GM18517 (cell line): ENCODE measurements at regions not wholly inside any gene's neighbourhood (a gene's known extent, or its start where the extent isn't known, plus 50 kb on each side); places are given as distances from the start of the nearest gene placed in this dataset.

ENCODE experiments used
- ATAC-seq: cut with Tn5 transposase; IDR thresholded peaks from one replicate; pipeline ENCODE4 v1.9.1; 2021; ENCODE audit warnings: mild to moderate bottlenecking, moderate library complexity; ENCODE audit not compliant: unreplicated experiment

DNA sequence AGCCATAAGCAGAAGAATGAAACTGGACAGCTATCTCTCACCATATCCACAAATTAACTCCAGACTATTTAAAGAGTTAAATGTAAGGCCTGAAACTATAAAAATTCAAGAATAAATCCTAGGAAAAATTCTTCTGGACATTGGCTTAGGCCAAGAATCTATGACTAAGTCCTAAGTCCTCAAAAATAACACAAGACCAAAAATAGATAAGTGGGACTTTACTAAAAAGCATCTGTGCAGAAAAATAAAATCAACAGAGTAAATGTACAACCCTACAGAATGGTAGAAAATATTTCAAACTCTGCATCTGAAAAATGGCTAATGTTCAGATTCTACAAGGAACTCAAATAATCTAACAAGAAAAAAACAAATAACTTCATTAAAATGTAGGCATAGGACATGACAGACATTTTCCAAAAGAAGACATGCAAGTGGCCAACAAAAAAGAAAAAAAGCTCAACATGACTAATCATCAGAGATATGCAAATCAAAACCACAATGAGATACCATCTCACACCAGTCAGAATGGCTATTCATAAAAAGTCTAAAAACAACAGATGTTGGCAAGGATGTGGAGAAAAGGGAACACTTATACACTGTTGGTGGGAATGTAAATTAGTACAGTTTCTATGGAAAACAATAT lies 61.0 kb upstream of the PPFIA2 start:
- no peak for ATAC-seq

DNA sequence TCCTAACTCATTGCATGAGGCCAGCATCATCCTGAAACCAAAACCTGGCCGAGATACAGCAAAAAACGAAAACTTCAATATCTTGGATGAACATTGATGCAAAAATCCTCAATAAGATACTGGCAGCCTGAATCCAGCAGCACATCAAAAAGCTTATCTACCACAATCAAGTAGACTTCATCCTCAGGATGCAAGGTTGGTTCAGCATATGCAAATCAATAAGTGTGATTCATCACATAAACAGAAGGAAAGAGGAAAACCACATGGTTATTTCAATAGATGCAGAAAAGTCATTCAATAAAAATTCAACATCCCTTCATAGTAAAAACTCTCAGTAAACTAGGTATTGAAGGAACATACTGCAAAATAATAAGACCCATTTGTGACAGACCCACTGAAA lies 56.5 kb upstream of the PPFIA2 start:
- ATAC-seq: no peak

GRCh38 chr12:81811778-81812125 lies 52.6 kb upstream of the PPFIA2 start:
- ATAC-seq: no peak

DNA sequence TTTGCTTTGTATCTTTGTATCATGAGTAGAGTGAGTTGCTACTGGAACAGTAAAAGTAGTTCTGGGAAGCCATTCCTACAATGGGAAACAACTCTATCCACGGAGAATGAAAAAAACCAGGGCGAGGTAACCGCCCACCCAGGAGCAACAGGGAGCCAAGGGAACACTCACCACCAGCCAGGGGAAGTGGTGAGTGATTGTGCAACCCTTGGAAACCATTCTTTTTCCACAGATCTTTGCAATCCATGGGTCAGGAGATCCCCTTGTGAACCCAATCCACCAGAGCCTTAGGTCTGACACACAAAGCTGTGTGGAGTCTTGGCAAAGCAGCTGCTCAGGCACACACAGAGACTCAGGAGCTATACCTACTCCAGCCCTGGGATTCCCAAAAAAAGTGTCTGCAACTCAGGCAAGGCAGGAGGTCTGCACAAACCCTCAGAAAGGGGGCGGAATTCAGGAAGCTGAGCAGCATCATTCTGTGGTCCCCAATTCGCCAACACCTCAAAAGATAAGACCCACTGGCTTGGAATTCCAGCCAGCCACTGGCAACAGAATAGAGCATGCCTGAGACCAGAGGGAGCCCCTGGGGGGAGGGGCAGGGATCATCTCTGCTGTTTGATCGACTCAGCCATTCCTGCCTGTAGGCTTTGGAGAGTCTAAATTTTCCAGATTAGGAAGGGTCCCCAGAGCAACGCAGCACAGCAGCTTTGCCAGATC lies 52.1 kb upstream of the PPFIA2 start:
- no peak for ATAC-seq

DNA sequence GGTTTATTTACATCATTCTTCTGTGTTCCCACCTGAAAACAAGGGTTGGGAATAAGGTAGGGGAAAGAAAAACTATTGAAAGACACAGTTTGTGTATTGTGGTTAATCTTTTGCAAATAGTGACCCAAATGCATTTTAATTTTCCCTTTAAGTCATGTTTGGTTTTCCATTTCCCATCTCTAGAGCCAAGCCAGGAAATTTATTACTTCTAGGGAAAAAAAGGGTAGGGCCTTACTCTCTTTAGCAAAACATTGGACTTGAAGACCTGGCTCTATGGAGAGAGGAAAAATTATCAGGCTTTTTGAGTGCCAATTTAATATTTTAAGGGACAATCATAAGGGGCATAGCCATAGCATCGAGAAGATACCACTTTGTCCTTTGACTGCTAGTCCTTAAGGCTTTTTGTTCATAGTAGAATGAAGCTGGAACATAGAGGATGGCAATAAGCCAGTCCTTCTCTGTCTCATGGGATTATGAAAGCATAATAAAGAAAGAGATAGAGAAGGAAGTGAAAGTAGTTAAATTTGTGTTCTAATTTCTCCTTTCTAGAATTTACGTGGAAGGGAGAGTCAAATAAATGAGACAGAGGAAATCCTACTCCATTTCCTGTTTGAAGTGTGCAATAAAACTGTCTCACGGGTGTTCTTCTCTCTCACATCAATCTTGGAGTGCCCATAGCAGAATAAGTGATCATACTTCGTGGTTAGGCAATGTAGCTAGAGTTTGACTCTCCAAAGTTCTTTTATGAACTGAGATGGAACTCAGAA lies 50.9 kb upstream of the PPFIA2 start:
- ATAC-seq: peak; percentile 82

DNA sequence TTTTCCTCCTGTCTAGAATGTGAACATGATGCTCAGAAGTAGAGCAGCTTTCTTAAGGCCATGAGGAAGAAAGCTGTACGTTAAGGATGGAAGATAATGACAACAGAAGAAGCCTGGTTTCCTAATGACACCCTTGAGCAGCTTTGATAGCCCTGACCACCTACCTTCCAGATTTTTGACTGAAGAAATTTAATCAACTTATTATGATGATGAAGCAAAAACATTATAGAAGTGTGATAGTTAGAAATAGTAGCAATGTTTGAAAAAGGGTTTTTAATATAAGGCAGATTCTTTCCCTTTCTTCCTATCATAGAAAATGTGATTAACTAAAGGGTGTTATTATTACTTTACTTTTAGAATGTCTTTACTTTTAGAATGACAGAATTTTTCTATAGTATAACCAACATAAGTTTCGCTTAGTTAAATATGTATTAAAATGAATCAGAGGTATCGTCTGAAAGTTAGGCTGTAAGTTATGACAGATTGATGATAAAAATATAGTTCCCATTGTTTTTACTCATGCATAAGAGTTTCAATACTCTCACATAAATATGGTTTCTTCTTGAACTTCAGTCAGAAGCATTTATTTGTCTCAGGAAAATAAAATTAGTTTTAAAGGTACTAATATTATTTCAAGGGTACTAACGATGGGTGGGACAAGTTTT lies 50.1 kb upstream of the PPFIA2 start:
- no peak for ATAC-seq
